GM18499 (cell line): ENCODE measurements at regions not wholly inside any gene's neighbourhood (a gene's known extent, or its start where the extent isn't known, plus 50 kb on each side); places are given as distances from the start of the nearest gene placed in this dataset.

Source experiments
- ATAC-seq: cut with Tn5 transposase; IDR thresholded peaks from one replicate; pipeline ENCODE4 v1.9.1; 2021; ENCODE audit warnings: moderate number of reproducible peaks; ENCODE audit not compliant: insufficient read depth, unreplicated experiment

DNA sequence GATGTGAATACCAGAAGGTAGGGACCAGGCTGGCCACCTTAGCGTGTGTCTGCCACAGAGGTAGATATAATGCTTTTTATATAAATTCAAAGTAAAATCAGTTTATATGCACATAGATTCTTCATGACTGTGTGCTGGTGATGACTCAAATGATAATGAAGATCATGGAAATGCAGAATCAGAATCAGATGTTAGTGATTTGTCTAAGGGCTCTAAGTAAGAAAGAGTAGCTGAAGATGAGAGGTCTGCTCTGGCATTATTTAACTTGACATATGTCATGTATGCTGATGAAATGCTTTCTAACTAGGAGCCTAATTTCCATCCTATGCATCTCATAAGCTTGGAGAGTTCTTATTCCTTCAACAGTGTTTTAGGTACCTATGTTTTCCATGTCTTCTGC lies 50.3 kb upstream of the DPH6 start:
- no peak for ATAC-seq

DNA sequence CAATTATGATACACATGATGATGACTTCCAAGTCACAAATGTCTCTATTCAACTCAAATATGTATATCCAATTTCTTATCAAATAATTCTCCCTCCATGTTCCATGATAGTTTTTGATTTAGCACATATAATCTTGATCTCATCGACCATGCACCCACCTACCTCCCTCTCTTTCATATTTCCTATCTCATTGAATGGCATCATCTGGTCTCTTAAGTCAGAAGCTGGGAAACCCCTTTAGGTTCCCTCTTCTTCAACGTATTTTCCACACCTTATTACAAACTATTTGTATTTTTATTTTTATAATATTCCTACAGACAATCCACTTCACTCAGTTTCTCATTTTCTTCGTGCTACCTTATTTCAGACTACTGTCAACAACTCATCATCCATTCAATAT lies 56.9 kb upstream of the DPH6 start:
- ATAC-seq, result no peak

DNA sequence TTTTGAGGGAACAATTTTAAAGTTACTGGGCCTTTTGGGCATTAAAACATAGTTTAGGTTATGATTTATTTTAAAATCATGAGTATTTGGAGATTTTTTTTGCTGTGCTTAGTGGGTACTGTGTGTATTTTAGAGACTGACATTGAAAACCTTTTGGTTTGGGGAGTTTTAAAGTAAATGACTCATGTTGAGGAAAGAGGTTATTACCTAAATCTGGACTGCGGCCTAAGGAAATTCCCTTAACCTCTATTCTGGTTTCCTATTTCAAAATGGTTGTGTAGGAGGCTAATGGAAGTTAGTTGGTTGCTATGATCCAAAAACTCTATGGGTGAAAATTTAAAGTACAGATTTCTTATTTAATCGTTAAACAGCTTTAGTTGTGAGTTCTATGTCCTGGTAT lies 57.3 kb upstream of the DPH6 start:
- peak; percentile 74 for ATAC-seq

DNA sequence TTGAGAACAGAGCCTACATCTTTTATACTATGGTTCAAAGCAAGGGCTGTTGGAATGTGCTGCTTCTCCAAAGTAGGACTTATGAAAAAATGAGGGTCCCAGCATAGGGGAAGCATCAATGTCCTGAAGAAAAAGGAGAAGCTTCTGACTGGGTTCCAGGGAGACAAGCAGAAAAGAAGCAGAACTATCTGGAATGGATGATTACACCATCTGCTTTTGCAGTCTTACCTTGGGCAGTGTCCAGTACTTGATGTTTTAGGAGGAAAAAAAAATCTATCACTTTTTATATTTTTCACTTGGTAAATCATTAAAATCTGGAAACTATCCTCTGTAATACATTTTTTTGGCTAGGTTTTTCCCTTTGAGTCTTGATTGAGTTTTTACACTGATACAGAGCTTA lies 57.9 kb upstream of the DPH6 start:
- no peak for ATAC-seq

DNA sequence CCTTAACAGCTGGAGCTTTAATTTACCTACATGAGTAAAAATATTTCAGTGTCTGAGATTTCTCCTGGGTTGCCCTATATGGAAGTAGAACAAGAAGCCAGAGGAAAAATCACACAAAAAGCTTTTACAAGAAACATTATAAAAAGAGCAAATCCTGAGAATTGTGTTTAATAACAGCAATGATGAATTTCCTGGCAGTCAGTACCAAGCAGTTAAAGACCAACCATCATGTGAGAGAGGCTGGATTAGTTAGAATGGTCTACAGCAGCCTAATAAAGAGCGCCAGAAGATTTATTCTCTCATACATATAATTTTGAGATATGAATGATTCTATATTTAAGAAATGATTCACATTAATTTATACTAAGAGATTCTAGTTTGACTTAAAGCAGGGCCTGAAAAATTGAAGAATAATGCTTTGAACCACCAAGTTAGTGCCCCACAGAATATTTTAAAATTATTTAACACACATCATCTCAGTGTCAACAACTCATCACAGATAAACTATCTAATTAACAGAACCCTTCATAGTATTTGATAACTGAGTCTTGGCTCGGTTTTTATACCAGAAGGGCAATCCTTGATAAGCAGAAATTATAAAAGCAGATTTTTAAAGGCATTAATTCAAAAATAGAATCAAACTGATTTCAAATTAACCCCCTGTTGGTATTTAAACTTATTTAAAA lies 59.9 kb upstream of the DPH6 start:
- ATAC-seq, result no peak

DNA sequence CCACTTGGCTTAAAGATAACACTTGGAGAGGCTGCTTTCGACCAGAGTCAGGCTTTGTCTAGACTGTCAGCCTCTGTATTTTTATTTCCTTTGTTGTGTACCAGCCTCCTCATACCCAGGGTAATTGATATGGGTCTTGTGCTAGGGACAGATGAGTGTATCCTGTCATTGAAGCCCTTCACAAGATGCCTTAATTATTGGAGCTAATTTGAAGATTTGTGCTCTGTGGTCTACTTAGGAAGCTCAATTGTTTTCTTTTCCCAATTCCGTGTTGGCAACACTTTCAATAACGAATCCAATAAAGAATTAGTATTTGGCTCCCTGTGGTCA lies 60.5 kb upstream of the DPH6 start:
- no peak for ATAC-seq

DNA sequence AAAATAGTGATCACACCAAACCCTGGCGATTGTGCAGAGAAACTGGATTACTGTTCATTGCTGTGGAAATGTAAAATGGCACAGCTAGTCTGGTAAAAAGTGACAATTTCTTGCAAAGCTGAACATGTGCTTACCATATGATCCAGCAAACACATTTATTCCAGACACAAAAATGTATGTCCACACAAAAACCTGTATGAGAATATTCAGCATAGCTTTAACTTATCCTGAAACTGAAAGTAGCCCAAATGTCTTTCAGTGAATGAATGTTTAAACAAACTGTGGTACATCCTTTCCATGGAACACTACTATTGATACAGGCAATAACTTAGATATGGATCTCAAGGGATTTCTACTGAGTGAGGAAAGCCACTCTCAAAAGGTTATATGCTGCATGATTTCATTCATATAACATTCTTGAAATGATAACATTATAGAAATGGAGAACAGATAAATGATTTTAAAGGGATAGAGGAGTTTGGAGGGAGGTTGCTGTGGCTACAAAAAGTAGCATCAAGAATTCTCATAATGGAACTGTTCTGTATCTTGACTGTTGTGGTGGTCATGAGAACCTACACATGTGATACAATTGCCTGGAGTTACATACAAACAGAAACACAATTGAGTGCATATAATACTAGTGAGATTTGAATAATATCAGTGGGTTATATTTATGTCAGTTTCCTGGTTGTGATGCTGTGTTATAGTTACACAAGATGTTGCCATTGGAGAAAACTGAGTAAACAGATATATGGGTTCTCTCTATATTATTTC lies 70.7 kb upstream of the DPH6 start:
- no peak for ATAC-seq

DNA sequence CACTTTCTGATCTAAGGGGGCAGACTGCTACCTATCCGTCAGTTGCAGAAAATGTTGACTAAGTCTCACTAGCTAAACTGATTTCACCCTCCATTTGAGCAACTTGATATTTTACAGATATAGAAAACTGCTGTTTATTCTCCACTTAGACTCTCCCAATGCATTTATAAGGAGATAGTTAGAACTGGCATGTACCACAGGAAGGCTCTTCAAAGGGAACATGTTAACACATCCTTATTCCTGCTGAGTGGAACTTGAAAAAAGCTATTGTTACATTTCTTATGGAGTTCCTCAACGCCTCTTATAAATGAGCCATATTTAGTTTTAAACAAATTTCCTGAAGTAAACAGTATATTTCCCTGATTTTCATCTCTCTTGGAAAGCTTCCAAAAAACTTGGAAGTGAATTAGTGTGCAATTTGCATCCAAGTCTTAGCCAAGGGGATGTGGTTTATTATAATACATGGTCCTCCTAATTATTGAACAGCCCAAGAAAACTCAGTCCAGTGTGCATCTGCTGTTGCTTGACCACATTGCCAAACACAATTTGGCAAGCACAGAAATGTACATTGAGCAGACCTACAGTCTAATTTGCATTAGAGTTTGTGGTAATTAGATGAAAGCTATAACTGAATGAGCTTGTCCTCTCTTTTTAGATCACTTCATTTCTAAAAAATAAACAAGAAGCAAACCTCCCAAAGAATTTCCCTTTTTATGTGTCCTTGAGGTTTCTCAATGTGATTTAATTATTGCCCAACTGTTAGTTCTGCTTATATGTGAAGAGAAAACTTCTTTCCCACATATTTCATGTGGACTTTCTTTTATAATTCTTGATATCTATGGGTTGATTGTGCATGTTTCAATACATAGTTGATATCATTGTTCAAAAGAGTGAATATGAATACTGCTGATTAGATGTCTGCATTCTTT lies 72.6 kb upstream of the DPH6 start:
- no peak for ATAC-seq

DNA sequence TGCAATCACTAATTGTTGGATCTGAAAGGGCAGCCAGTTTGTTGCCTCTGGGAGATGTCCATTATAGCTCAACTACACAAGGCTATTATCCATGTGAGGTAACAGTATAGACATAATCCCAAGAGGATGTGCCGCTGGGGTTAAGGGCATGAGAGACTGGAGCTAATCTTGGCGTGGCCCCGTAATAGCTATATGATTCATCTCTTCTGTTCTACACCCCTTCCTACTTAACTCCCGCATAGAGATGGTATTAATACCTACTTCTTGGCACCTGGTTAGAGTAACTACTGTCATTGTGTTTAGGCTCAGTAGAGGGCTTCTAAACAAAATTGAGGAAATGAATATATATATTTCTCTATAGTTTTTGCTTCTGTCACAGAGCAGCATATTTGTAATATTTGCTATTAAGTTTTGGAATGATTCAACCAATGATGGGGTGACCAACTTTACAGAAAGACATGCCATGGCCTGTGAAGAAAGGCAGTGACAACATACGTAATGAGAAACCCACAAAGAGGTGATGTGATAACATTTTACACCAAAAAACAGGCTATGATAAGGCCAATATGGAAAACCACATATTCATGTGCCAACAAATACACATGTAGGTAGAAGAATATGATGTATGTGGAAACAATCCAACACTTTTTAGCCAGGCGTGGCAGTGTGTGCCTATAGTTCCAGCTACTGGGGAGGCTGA lies 76.8 kb upstream of the DPH6 start:
- ATAC-seq, result no peak

DNA sequence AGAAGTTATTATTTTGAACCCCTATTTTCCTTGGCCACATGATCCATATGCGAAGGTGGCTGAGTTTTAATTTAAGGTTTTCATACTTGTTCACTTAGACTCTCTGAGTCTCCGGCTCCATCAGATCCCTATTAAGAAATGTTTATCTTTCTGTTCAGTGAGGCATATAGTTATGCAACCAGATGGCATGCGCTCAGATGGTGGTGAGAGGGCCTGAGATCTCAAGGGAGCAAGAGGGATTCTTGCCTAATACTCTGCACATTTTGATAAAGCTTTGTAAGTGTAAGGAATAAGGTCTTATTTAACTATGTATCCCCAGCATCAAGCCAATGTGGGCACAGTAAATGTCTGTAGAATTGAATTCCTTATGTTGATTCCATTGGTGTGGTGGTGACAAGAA lies 78.9 kb upstream of the DPH6 start:
- no peak for ATAC-seq

DNA sequence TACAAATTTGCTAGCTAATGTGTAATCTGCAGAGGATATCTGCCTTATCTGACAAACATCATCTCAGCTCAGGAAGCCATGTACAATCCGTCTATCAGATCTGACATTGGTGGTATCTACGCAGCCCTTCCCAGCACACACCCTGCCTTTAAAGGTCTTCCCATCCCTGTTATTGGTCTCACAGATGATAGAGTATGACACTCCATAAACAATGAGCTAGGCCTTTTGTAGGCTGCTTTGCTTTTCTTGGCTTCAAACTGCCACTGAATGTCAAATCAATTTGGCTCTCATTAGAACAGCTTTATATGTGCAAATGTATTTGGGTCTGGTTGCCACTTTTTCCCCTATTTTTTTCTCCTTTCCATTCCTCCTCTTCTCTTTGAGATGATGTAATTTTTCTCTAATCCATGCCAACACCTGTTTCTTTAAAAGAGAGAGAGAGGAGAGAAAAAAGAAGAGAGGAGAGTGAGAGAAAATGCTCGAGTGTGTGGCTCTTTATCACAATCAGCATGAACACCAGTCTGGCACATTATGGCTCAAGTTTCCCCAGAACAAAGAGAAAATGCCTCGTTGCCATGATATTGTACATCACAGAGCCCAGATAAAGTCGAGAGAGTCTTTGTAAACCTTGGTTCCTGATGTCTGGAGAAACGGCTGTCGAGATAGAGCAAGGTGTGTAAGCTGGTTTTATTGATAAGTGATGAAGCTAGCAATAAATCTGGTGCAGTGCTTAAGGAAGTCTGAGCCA lies 80.8 kb upstream of the DPH6 start:
- ATAC-seq, result no peak

DNA sequence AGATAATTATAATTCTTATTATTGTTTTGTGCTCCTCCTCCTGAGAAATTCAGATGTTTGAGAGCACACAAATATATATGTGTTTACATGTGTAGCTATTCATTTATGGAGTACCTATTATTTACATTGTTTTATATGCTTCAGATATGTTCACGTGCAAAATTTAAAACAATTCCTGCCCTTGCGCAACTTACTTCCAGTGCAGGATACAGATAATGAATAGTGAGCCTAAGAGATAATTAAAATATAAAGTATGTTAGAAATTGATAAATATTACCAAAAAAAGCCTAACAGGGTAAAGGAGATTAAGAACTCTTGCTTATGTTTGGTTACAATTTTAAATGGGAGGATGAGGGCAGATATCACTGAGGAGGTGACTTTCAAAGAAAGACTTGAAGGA lies 81.7 kb upstream of the DPH6 start:
- no peak for ATAC-seq

DNA sequence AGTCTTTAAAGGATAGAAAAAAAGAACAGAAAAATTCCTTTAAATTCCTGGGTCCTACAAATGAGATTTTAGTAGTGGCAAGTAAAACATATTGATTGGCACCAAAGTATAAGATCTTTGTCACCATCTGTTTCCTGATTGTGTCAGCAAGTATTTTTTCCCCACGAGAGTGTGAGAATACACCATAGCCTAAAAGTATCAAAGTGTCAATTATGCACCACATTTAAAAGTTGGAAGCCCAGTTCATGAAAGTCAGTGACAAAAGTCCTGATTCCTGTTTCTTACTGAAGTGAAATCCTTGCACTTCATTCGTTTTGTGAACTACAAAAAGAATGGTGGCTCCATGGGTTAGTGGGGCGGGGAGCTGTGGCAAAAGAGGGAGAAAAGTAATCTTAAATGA lies 83.8 kb upstream of the DPH6 start:
- ATAC-seq, result no peak

DNA sequence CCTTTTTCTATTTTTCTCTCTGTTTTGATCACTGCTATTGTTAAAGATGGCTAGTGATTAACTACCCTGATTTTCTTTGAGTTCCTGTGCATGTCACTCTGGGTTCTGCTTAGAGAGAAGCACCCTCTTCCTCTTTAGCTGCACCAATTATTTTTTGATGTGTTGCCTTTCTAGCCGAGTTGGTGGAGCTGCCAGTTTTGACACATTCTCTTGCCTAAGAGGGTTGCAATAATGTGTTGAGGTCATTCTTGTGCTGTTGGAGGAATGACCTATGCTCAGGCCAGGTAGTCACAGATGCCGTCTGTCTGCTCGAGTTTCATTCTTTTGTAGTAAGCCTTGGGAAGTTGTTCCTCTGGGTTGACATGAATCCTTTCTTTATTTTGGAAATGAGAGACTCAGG lies 84.6 kb upstream of the DPH6 start:
- ATAC-seq, result no peak

DNA sequence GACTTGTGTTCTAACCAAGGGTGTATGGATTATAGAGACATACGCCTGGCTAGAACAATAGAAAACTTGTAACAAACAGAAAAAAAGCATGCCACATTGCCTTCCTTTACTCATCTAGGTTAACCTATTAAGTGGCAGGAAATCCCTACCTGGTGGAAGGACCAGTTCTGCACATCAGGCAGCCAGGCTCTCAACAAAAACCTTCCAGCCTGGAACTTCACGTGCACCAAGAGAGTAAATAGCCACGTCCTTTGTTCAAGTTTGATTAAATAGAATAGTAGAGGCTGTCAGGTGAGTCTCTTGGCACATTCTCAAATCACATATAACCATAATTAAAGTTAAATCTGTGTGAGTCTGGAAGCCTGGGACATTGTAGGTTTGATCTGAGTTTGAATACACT lies 85.0 kb upstream of the DPH6 start:
- no peak for ATAC-seq

DNA sequence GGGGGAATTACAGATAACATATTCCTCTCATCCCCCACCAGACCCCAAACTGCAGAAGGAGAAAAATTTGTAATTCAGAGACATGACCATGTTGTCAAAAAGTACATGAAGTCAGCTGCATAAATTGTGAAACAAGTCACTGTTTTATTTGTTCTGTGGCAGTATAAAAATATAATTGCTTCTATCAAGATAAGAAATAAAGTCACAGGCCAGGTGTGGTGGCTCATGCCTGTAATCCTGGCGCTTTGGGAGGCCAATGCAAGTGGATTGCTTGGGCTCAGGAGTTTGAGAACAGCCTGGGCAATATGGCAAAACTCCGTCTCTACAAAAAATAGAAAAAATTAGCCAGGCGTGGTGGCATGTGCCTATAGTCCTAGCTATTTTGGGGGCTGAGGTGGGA lies 87.7 kb upstream of the DPH6 start:
- no peak for ATAC-seq

DNA sequence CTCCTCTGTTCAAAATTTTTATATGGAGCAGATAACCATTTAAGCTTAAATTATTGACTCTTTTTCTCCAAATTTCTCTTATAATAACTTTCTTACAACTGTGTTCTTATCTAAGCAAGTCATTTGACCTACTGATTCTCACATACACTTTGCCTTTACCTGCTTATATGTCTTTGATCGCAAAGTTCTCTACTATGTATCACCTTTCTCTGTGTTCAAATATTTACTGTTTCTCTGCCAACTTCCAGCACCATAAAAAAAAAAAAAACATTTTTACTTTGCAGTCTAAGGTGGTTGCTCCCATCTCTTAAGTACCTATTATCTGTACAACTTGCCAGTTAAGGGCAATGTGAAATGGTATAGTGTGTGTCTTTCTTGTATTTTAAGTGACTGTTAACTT lies 100.8 kb upstream of the DPH6 start:
- ATAC-seq, result no peak

DNA sequence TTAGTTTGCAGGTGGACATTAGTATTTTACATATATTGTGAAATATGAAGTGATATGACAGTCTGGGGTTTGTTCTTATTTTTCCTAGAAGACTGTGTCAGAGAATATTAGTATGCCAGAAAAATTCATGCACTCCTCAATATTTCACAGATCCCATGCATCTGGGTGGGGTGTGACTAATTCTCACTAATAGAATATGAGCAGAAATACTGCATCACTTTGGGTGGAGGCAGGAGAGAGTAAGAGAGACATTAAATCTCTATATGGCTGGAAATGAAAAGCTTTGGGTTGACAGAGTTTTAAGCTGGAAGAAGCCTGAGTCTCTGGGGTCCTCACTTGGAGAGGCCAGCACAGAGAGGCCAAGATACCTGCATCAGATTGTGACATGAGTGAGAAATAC lies 101.3 kb upstream of the DPH6 start:
- ATAC-seq, result no peak

DNA sequence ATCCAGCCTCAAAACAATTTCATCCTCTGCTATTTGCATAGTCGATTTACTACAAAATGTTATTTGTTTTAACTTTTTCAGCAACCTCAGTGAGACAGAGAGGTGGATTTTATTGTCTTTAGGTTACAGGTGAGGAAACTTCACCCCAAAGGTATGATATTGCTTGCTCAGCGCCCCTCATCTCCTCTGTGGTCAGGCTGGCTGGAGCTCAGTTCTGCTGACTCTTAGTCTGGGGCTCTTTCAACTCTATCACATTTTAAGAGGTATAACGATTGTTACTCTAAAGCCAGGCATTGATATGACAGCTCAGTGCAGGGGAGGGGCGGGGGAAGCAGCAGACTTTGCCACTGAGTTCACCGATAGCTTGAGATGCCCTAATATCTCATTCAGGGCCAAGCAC lies 103.0 kb upstream of the DPH6 start:
- ATAC-seq, result no peak

DNA sequence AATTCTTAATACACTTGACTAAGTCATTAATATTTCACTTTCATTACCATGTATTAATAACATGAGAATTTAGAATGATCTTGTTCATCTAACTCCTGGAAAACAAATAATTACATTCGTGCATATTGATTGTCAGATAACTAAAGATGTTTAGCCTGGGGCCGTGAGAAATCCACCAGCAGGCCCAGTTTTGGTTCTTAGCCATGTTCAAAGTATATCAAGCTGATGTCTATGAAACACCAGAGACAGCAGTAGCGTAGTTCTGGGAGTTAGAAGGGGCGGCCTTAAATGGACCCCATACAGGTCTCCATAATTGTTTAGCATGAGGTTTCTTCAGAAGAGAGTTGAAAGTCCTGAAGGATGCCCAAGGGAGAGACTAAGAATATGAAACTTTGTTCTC lies 103.6 kb upstream of the DPH6 start:
- no peak for ATAC-seq
